Liver (tissue), 8 donors: ENCODE measurements at regions not wholly inside any gene's neighbourhood (a gene's known extent, or its start where the extent isn't known, plus 50 kb on each side); places are given as distances from the start of the nearest gene placed in this dataset.

Experiments
- DNase-seq: peaks from one replicate; pipeline ENCODE4 v3.0.0-alpha.2; 2017; ENCODE audit warnings: low spot score
- H3K27ac ChIP-seq, 2 donors: one replicate each; pipeline ENCODE4 v1.7.0; 2013; ENCODE audit warnings: inconsistent platforms in 2 of 2, low read length in 2 of 2, control low read depth in 1 of 2, low read depth in 1 of 2, mild to moderate bottlenecking in 1 of 2
- H3K27me3 ChIP-seq, 4 donors: one replicate each; pipeline versions ENCODE4 v1.6.1 to v1.7.0; 2013; ENCODE audit warnings: low read length in 3 of 4, inconsistent platforms in 1 of 4, mild to moderate bottlenecking in 1 of 4, moderate library complexity in 1 of 4; ENCODE audit not compliant: control insufficient read depth in 4 of 4, insufficient read depth in 4 of 4
- H3K36me3 ChIP-seq, 4 donors: one replicate each; pipeline versions ENCODE4 v1.6.1 to v1.7.0; 2013; ENCODE audit warnings: low read length in 3 of 4, mild to moderate bottlenecking in 3 of 4, low read depth in 1 of 4, moderate library complexity in 1 of 4; ENCODE audit not compliant: control insufficient read depth in 4 of 4, insufficient read depth in 3 of 4
- H3K4me1 ChIP-seq, 4 donors: one replicate each; pipeline versions ENCODE4 v1.6.1 to v1.7.0; 2013; ENCODE audit warnings: low read length in 3 of 4, mild to moderate bottlenecking in 3 of 4, moderate library complexity in 1 of 4; ENCODE audit not compliant: control insufficient read depth in 4 of 4, insufficient read depth in 4 of 4
- H3K4me3 ChIP-seq, 3 donors: one replicate each; pipeline versions ENCODE4 v1.6.1 to v1.7.0; 2013; ENCODE audit warnings: low read length in 3 of 3, control low read depth in 1 of 3, low read depth in 1 of 3, mild to moderate bottlenecking in 1 of 3
- H3K9ac ChIP-seq, 2 donors: one replicate each; pipeline ENCODE4 v1.7.0; 2013; ENCODE audit warnings: low read length in 2 of 2, mild to moderate bottlenecking in 2 of 2, moderate library complexity in 2 of 2, control low read depth in 1 of 2, low read depth in 1 of 2
- H3K9me3 ChIP-seq, 4 donors: one replicate each; pipeline versions ENCODE4 v1.6.1 to v1.7.0; 2013; ENCODE audit warnings: low read length in 3 of 4; ENCODE audit not compliant: control insufficient read depth in 4 of 4
- ATF3 ChIP-seq: IDR thresholded peaks from 2 replicates; pipeline ENCODE4 v1.6.1; 2016; ENCODE audit warnings: antibody characterized with exemption
- CTCF ChIP-seq: fragments of 150-350 bp; IDR thresholded peaks from 2 replicates; pipeline ENCODE4 v1.5.1; 2017; ENCODE audit warnings: improper control_type of control experiment, low read depth, low read length; ENCODE audit not compliant: missing input control
- EGR1 ChIP-seq, 2 donors: IDR thresholded peaks; 2 replicates each; pipeline ENCODE4 v1.6.1; 2016 to 2018; ENCODE audit warnings: antibody characterized with exemption in 2 of 2, low read depth in 2 of 2
- FOXA1 ChIP-seq: IDR thresholded peaks from 2 replicates; pipeline ENCODE4 v1.6.1; 2016; ENCODE audit warnings: antibody characterized with exemption
- FOXA2 ChIP-seq: IDR thresholded peaks from 2 replicates; pipeline ENCODE4 v1.6.1; 2016; ENCODE audit warnings: antibody characterized with exemption
- GABPA ChIP-seq, 2 donors: IDR thresholded peaks in 1 of 2; conservative IDR thresholded peaks in 1 of 2; 2 replicates each; pipeline ENCODE4 v1.6.1; 2016; ENCODE audit warnings: antibody characterized with exemption in 2 of 2, mild to moderate bottlenecking in 1 of 2, moderate library complexity in 1 of 2
- HNF4A ChIP-seq, 2 donors: conservative IDR thresholded peaks; 2 replicates each; pipeline ENCODE4 v1.6.1; 2016; ENCODE audit warnings: antibody characterized with exemption in 2 of 2, mild to moderate bottlenecking in 2 of 2
- HNF4G ChIP-seq: IDR thresholded peaks from 2 replicates; pipeline ENCODE4 v1.6.1; 2016; ENCODE audit warnings: antibody characterized with exemption
- JUND ChIP-seq, 2 donors: IDR thresholded peaks; 2 replicates each; pipeline ENCODE4 v1.6.1; 2016; ENCODE audit warnings: antibody characterized with exemption in 2 of 2
- MAX ChIP-seq: IDR thresholded peaks from 2 replicates; pipeline ENCODE4 v1.6.1; 2016; ENCODE audit warnings: antibody characterized with exemption
- NR2F2 ChIP-seq: IDR thresholded peaks from 2 replicates; pipeline ENCODE4 v1.6.1; 2016; ENCODE audit warnings: antibody characterized with exemption
- RAD21 ChIP-seq, 2 donors: IDR thresholded peaks; 2 replicates each; pipeline ENCODE4 v1.6.1; 2016; ENCODE audit warnings: antibody characterized with exemption in 2 of 2, mild to moderate bottlenecking in 2 of 2
- REST ChIP-seq: IDR thresholded peaks from 2 replicates; pipeline ENCODE4 v1.6.1; 2016; ENCODE audit warnings: antibody characterized with exemption, mild to moderate bottlenecking
- RXRA ChIP-seq, 2 donors: IDR thresholded peaks; 2 replicates each; pipeline ENCODE4 v1.6.1; 2017 to 2018; ENCODE audit warnings: antibody characterized with exemption in 2 of 2, mild to moderate bottlenecking in 1 of 2
- SP1 ChIP-seq: IDR thresholded peaks from 2 replicates; pipeline ENCODE4 v1.6.1; 2018; ENCODE audit warnings: antibody characterized with exemption, mild to moderate bottlenecking
- TAF1 ChIP-seq: conservative IDR thresholded peaks from 2 replicates; pipeline ENCODE4 v1.6.1; 2016; ENCODE audit warnings: antibody characterized with exemption, mild to moderate bottlenecking
- YY1 ChIP-seq: IDR thresholded peaks from 2 replicates; pipeline ENCODE4 v1.6.1; 2016; ENCODE audit warnings: antibody characterized with exemption, mild to moderate bottlenecking
- ZBTB33 ChIP-seq: IDR thresholded peaks from 2 replicates; pipeline ENCODE4 v1.6.1; 2016; ENCODE audit warnings: antibody characterized with exemption
- WGBS: extraction: QIAGEN DNeasy Blood & Tissue Kit; methylation state at CpG from one replicate; pipeline ENCODE4 v1.1.7; 2013; 5-methylcytosine and 5-hydroxymethylcytosine counted together
- donor health status: healthy.
- donor health status: healthy.
- donor health status: healthy.
- donor health status: healthy.
- donor health status: healthy.

GRCh38 chr2:133674066-133674432, 105.8 kb upstream of the NCKAP5 start:
- DNase-seq, result no peak
- Histone ChIP-seq H3K4me3 (peak overlapping the region in 1 of 3 donors; percentile 21), H3K36me3 (no peaks in the 10 kb centered on the region), H3K27me3 (no peaks in the 10 kb centered on the region), H3K27ac (peak overlapping the region; percentile 83 to 87), H3K9ac (no peak overlapping the region), H3K4me1 (peaks cover 0 to 30% (median 19%) of the 10 kb centered on the region in 4 donors), H3K9me3 (peaks cover 0 to 2% (median 0%) of the 10 kb centered on the region in 4 donors)
- WGBS, result 28% methylated on average over 4 of the region's 4 CpGs
- no peak for TF ChIP-seq FOXA2
- no peak for TF ChIP-seq YY1
- TF ChIP-seq RAD21 (IDR thresholded peaks at IDR 0.05), result peak; percentile 5 to 35

- Histone ChIP-seq H3K27me3 (no peaks in the 10 kb centered on the region), H3K9ac (peak overlapping the region; percentile 36 to 47), H3K27ac (peak overlapping the region; percentile 83 to 87), H3K4me1 (peaks cover 0 to 30% (median 19%) of the 10 kb centered on the region in 4 donors), H3K4me3 (peak overlapping the region; percentile 21 to 52 (median 42)), H3K9me3 (no peaks in the 10 kb centered on the region), H3K36me3 (no peaks in the 10 kb centered on the region)
- TF ChIP-seq HNF4G (no peak), SP1 (peak; percentile 66), RAD21 (IDR thresholded peaks at IDR 0.05) (peak; percentile 28 to 43), HNF4A (conservative IDR thresholded peaks at IDR 0.05) (peak; percentile 47 to 61), TAF1 (peak; percentile 65), FOXA2 (peak; percentile 96), MAX (peak; percentile 43), REST (peak; percentile 73), GABPA (IDR thresholded peaks at IDR 0.05 in 1 of 2, conservative IDR thresholded peaks at IDR 0.05 in 1 of 2) (no peak), ATF3 (no peak), EGR1 (IDR thresholded peaks at IDR 0.05; ENCODE audit: low read depth in 2 of 2) (no peak), ZBTB33 (peak; percentile 80), YY1 (peak; percentile 61), RXRA (IDR thresholded peaks at IDR 0.05) (peak; percentile 23 to 55), FOXA1 (peak; percentile 67), JUND (IDR thresholded peaks at IDR 0.05) (peak; percentile 35 to 36), NR2F2 (no peak), CTCF (no peak)
- peak; percentile 47 for DNase-seq
- WGBS, result 5% methylated on average over 21 of the region's 21 CpGs
These were observed 106.4 kb upstream of the NCKAP5 start for GRCh38 chr2:133674433-133675331.
